Naive thymus-derived CD8-positive, alpha-beta T cell (primary cell): ENCODE measurements at regions not wholly inside any gene's neighbourhood (a gene's known extent, or its start where the extent isn't known, plus 50 kb on each side); places are given as distances from the start of the nearest gene placed in this dataset.

Source experiments
- ATAC-seq, 2 donors: fragments of 150-1000 bp; cut with Tn5 transposase in 1 of 2; sonication (Bioruptor Pico), chemical (Tn5 transposase) in 1 of 2; 1 replicate in 1 of 2; 2 replicates in 1 of 2; pipeline ENCODE4 v1.10.0; 2021; ENCODE audit warnings: mild to moderate bottlenecking in 2 of 2, moderate library complexity in 2 of 2
- POLR2A ChIA-PET: fragments of 350-600 bp; sonication (Branson Sonifier 250); formaldehyde crosslinking; loops from one replicate; lab custom pipeline; 2021; ENCODE audit warnings: antibody characterized with exemption; lab: Charles Lee
- DNase-seq, 10 donors: peaks; one replicate each; pipeline versions ENCODE4 v3.0.0 to v3.0.0-alpha.2; 2020 to 2022
- H3K27ac Mint-ChIP-seq, 10 donors: one replicate each; pipeline ENCODE4 v1.8.0; 2020 to 2022; ENCODE audit warnings: mild to moderate bottlenecking in 10 of 10, mixed read lengths in 10 of 10, moderate library complexity in 4 of 10, inconsistent platforms in 1 of 10
- H3K27me3 Mint-ChIP-seq, 5 donors: one replicate each; pipeline ENCODE4 v1.8.0; 2021 to 2022; ENCODE audit warnings: mixed read lengths in 5 of 5
- H3K36me3 Mint-ChIP-seq, 3 donors: one replicate each; pipeline ENCODE4 v1.8.0; 2020 to 2022; ENCODE audit warnings: mixed read lengths in 3 of 3, mild to moderate bottlenecking in 2 of 3, inconsistent platforms in 1 of 3
- H3K4me1 Mint-ChIP-seq, 4 donors: one replicate each; pipeline ENCODE4 v1.8.0; 2021 to 2022; ENCODE audit warnings: mixed read lengths in 4 of 4
- H3K4me3 Mint-ChIP-seq, 10 donors: one replicate each; pipeline ENCODE4 v1.8.0; 2020 to 2022; ENCODE audit warnings: mild to moderate bottlenecking in 10 of 10, mixed read lengths in 10 of 10, moderate library complexity in 6 of 10, inconsistent platforms in 1 of 10
- H3K9me3 Mint-ChIP-seq, 9 donors: one replicate each; pipeline ENCODE4 v1.8.0; 2020 to 2022; ENCODE audit warnings: mixed read lengths in 9 of 9, mild to moderate bottlenecking in 3 of 9, inconsistent platforms in 1 of 9, moderate library complexity in 1 of 9

DNA sequence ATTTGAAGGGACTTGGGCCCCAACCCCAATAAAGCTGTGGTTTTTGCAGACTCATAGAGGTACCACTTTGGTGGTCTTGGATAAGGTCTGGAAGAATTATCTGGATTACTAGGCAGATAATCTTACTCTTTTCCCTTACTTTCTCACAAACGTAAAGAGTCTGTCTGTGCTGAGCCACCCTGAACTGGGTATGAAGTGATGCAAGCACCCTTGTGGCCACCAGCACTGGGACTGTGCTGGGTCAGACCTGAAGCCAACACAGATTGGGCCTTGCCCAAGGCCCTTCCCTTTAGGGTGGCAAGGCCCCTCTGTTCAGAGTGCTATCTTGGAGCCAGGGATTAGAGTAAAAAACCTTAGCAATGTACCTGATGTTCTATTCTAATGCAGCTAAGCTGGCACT lies 827.0 kb upstream of the RAB6C start:
- DNase-seq (no peak), ATAC-seq (no peak)
- POLR2A ChIA-PET = no interaction called here
- Mint-ChIP-seq H3K27me3 (peaks cover 0 to 8% (median 4%) of the 10 kb centered on the region in 5 donors), H3K4me1 (no peaks in the 10 kb centered on the region), H3K9me3 (peaks cover 0 to 14% (median 6%) of the 10 kb centered on the region in 9 donors), H3K27ac (no peak overlapping the region), H3K36me3 (no peaks in the 10 kb centered on the region), H3K4me3 (no peak overlapping the region)

- H3K27ac Mint-ChIP-seq = no peak overlapping the region
- no peak for ATAC-seq
- no peaks in the 10 kb centered on the region for H3K4me1 Mint-ChIP-seq
- POLR2A ChIA-PET = no interaction called here
- H3K9me3 Mint-ChIP-seq = no peaks in the 10 kb centered on the region
- no peak overlapping the region for H3K4me3 Mint-ChIP-seq
- H3K36me3 Mint-ChIP-seq = no peaks in the 10 kb centered on the region
- no peak for DNase-seq
- peaks cover 0 to 13% (median 4%) of the 10 kb centered on the region in 5 donors for H3K27me3 Mint-ChIP-seq
Measured at GRCh38 chr2:129160879-129161278, 818.6 kb upstream of the RAB6C start.

DNA sequence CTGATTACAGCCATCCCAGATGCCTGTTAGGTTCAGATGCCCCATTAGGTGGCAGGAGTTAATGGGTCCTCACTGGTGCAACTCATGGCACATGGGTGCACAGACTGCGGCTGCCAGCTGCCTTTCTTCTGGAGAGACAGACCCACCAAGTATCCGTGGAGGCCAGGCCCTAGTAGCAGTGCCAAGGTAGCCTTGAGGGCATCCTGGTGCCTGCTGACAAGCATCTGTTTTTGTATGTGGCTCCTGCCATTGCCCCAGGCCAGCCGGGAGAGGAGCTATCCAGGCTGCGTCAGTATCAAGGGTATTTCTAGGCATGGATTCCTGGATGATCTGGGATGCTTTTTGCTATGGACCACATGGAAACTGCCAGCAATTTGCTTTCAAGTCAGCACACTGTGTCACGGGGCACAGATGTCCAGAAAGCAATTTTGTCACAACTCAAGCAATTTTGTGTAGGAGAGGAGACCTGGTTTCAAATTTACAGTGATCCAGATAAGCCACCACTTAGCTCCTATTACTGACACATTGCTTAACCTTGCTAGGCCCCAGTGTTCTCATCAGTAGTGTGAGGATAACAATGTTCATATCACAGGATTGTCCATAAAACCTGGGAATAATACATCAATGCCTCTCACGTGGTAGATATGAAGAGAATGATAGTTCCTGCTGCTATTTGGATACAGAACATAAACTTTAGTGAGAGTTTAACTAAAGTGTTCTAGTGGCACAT lies 815.1 kb upstream of the RAB6C start:
- H3K4me1 Mint-ChIP-seq = no peaks in the 10 kb centered on the region
- DNase-seq = no peak
- POLR2A ChIA-PET = no interaction called here
- peaks cover 0 to 2% (median 0%) of the 10 kb centered on the region in 9 donors for H3K9me3 Mint-ChIP-seq
- no peak for ATAC-seq
- H3K27ac Mint-ChIP-seq = no peak overlapping the region
- H3K4me3 Mint-ChIP-seq = no peak overlapping the region
- peaks cover 1 to 21% (median 6%) of the 10 kb centered on the region in 5 donors for H3K27me3 Mint-ChIP-seq
- no peaks in the 10 kb centered on the region for H3K36me3 Mint-ChIP-seq

- Mint-ChIP-seq H3K9me3 (peaks cover 0 to 2% (median 0%) of the 10 kb centered on the region in 9 donors), H3K27ac (no peak overlapping the region), H3K4me3 (no peak overlapping the region), H3K4me1 (no peaks in the 10 kb centered on the region), H3K36me3 (no peaks in the 10 kb centered on the region), H3K27me3 (peaks cover 1 to 21% (median 6%) of the 10 kb centered on the region in 5 donors)
- POLR2A ChIA-PET = no interaction called here
- no peak for ATAC-seq
- DNase-seq = no peak
Measured at GRCh38 chr2:129165006-129165405, 814.5 kb upstream of the RAB6C start.

DNA sequence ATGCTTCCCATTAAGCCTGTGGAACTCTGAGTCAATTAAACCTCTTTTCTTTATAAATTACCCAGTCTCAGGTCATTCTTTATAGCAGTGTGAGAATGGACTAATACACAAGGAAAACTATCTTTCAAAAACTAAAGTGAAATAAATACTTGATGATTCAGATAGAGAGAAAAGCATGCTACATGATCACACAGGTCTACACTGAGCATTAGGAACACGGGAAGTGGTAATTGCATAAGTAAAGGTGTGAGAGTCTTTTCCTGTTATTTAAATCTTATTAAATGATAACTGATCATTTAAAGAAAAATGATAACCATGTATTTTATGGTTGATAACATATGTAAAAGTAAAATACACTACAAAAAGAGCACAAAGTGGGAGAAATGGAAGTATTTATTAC lies 812.0 kb upstream of the RAB6C start:
- no peak for ATAC-seq
- Mint-ChIP-seq H3K9me3 (peaks cover 0 to 4% (median 0%) of the 10 kb centered on the region in 9 donors), H3K27ac (no peak overlapping the region), H3K36me3 (no peaks in the 10 kb centered on the region), H3K4me1 (no peaks in the 10 kb centered on the region), H3K4me3 (no peak overlapping the region), H3K27me3 (peaks cover 0 to 14% (median 6%) of the 10 kb centered on the region in 5 donors)
- POLR2A ChIA-PET = no interaction called here
- DNase-seq = no peak

DNA sequence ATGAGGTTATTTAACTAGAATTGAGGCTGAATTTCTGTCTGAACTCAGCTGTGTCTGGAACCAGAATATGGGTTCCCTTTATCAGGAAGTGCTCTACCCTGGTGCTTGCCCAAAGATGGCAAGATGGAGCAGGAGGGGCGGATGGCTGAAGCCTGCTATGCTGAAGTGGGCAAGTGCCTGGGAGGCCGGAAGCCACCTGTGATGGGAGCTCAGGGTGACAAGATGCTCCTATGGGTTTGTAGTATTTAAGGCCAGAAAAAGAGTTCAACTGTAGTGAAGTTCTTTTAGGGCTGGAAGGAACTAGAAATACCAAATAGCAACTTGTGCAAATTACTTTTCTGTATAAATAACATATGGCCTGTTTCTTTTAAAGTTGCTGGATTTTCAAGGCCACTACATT lies 808.9 kb upstream of the RAB6C start:
- H3K4me1 Mint-ChIP-seq = no peaks in the 10 kb centered on the region
- POLR2A ChIA-PET = no interaction called here
- no peak overlapping the region for H3K27ac Mint-ChIP-seq
- no peak overlapping the region for H3K4me3 Mint-ChIP-seq
- peaks cover 0 to 4% (median 0%) of the 10 kb centered on the region in 9 donors for H3K9me3 Mint-ChIP-seq
- DNase-seq (no peak), ATAC-seq (no peak)
- H3K36me3 Mint-ChIP-seq = no peaks in the 10 kb centered on the region
- H3K27me3 Mint-ChIP-seq = peaks cover 0 to 9% (median 6%) of the 10 kb centered on the region in 5 donors

- peaks cover 0 to 4% (median 0%) of the 10 kb centered on the region in 9 donors for H3K9me3 Mint-ChIP-seq
- no peak overlapping the region for H3K27ac Mint-ChIP-seq
- POLR2A ChIA-PET = no interaction called here
- no peaks in the 10 kb centered on the region for H3K27me3 Mint-ChIP-seq
- no peaks in the 10 kb centered on the region for H3K36me3 Mint-ChIP-seq
- ATAC-seq (no peak), DNase-seq (no peak)
- no peak overlapping the region for H3K4me3 Mint-ChIP-seq
- no peaks in the 10 kb centered on the region for H3K4me1 Mint-ChIP-seq
Measured at GRCh38 chr2:129174143-129174542, 805.3 kb upstream of the RAB6C start.

DNA sequence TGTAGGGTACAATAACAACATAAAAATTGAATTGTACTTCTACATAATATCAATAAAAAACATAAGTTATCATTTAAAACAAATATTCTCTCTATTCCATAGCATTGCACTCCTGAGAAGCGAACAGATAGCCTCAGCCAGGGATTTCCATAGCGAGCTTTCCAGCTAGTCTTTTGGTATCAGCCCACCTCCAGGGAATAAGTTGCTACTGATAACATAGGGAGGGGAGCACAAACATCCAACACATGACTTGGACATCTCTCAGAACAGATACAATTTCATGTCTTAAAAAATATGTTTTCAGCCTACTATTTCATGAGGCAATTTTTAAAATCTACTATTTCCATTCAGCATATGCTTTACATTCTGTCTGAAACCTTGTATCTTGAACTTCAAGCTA lies 804.4 kb upstream of the RAB6C start:
- ATAC-seq (no peak), DNase-seq (no peak)
- POLR2A ChIA-PET = no interaction called here
- H3K9me3 Mint-ChIP-seq = peaks cover 0 to 4% (median 0%) of the 10 kb centered on the region in 9 donors
- H3K4me3 Mint-ChIP-seq = no peak overlapping the region
- H3K27me3 Mint-ChIP-seq = no peaks in the 10 kb centered on the region
- no peak overlapping the region for H3K27ac Mint-ChIP-seq
- H3K4me1 Mint-ChIP-seq = no peaks in the 10 kb centered on the region
- H3K36me3 Mint-ChIP-seq = no peaks in the 10 kb centered on the region

DNA sequence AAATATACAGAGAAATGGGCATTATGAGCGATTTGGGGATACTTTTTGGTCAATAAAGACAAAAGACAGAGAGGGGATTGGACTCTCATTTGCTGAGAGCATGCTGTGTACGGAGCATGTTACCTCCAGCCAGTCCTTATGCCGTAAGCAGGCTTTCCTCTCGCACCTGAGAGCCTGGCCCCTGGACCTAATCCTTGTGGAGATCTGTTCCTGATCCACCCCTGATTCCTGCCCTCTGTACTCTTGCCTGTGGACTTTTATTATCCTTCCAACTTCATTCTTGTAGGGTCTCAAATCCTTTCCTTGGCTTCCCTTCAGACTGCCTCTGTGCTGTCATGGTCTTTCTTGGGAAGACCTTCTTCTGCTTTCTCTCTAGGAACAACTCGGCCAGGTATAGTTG lies 803.1 kb upstream of the RAB6C start:
- DNase-seq (no peak), ATAC-seq (no peak)
- Mint-ChIP-seq H3K27me3 (no peaks in the 10 kb centered on the region), H3K27ac (no peak overlapping the region), H3K4me3 (no peak overlapping the region), H3K9me3 (peaks cover 0 to 4% (median 0%) of the 10 kb centered on the region in 9 donors), H3K4me1 (no peaks in the 10 kb centered on the region), H3K36me3 (no peaks in the 10 kb centered on the region)
- POLR2A ChIA-PET = no interaction called here

- ATAC-seq (no peak), DNase-seq (no peak)
- H3K4me1 Mint-ChIP-seq = no peaks in the 10 kb centered on the region
- H3K9me3 Mint-ChIP-seq = peaks cover 0 to 4% (median 0%) of the 10 kb centered on the region in 9 donors
- no peak overlapping the region for H3K27ac Mint-ChIP-seq
- H3K36me3 Mint-ChIP-seq = no peaks in the 10 kb centered on the region
- no peaks in the 10 kb centered on the region for H3K27me3 Mint-ChIP-seq
- POLR2A ChIA-PET = no interaction called here
- no peak overlapping the region for H3K4me3 Mint-ChIP-seq
Measured at GRCh38 chr2:129178356-129178755, 801.1 kb upstream of the RAB6C start.

- DNase-seq = no peak
- Mint-ChIP-seq H3K4me1 (no peaks in the 10 kb centered on the region), H3K4me3 (no peak overlapping the region), H3K27ac (no peak overlapping the region), H3K9me3 (no peaks in the 10 kb centered on the region), H3K27me3 (no peaks in the 10 kb centered on the region), H3K36me3 (no peaks in the 10 kb centered on the region)
- POLR2A ChIA-PET = no interaction called here
- ATAC-seq = no peak
Measured at GRCh38 chr2:129179199-129179598, 800.3 kb upstream of the RAB6C start.

DNA sequence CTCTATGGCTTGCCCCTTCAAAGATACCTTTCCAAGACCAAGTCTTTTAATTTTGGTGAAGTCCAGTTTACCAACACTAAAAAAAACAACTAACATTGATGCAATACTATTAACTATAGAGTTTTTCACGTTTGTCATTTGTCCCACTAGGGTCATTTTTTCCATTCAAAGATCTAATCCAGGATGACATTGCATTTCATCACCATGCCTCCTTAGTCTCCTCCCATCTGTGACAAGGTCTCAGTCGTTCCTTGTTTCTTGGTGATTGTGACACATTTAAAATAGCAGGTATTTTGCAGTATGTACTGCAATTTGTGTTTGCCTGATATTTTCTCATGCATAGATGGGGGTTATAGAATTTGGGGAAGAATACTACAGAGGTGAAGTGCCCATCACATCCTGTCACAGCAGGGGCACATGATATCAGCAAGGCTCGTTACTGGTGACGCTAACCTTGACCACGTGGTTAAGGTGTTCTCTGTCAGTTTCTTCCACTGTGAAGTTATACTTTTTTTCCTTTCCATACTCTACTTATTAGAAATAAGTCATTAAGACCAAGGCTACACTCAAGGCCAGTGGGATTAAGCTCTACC lies 799.2 kb upstream of the RAB6C start:
- Mint-ChIP-seq H3K27ac (no peak overlapping the region), H3K27me3 (no peaks in the 10 kb centered on the region), H3K4me1 (no peaks in the 10 kb centered on the region), H3K9me3 (no peaks in the 10 kb centered on the region), H3K4me3 (no peak overlapping the region), H3K36me3 (no peaks in the 10 kb centered on the region)
- no peak for DNase-seq
- ATAC-seq = no peak
- POLR2A ChIA-PET = no interaction called here

DNA sequence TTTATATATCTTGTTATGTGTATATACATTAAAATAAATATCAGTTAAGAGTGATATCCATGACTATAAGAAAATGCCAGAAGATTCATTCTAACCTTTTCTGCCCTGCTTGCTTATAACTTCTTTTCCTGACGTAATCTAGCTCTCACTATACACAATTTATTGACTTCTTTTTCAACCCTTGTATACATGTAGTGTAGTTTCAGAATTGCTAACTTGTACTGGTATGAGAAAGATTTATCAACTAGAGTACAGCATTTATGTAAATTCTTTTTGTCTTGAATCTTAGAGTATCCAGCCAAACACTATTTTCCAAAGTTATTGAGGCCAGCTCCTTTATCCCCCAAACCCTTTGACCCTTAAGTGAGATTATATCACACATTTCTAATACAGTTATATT lies 798.0 kb upstream of the RAB6C start:
- peaks cover 0 to under 1% (median 0%) of the 10 kb centered on the region in 5 donors for H3K27me3 Mint-ChIP-seq
- POLR2A ChIA-PET = no interaction called here
- no peaks in the 10 kb centered on the region for H3K9me3 Mint-ChIP-seq
- no peak for ATAC-seq
- H3K36me3 Mint-ChIP-seq = no peaks in the 10 kb centered on the region
- no peaks in the 10 kb centered on the region for H3K4me1 Mint-ChIP-seq
- no peak overlapping the region for H3K27ac Mint-ChIP-seq
- DNase-seq = no peak
- H3K4me3 Mint-ChIP-seq = no peak overlapping the region

GRCh38 chr2:129181963-129182362 lies 797.5 kb upstream of the RAB6C start:
- Mint-ChIP-seq H3K27me3 (peaks cover 0 to 2% (median 0%) of the 10 kb centered on the region in 5 donors), H3K9me3 (no peaks in the 10 kb centered on the region), H3K36me3 (no peaks in the 10 kb centered on the region), H3K4me1 (no peaks in the 10 kb centered on the region), H3K4me3 (no peak overlapping the region), H3K27ac (no peak overlapping the region)
- DNase-seq = no peak
- no peak for ATAC-seq
- POLR2A ChIA-PET = no interaction called here
